GM12864 (cell line): ENCODE measurements at regions not wholly inside any gene's neighbourhood (a gene's known extent, or its start where the extent isn't known, plus 50 kb on each side); places are given as distances from the start of the nearest gene placed in this dataset.

ENCODE experiments used
- DNase-seq: peaks from one replicate; pipeline ENCODE4 v3.0.0-alpha.2; 2011; ENCODE audit warnings: low read depth
- H3K4me3 ChIP-seq: 2 replicates; pipeline ENCODE4 v1.5.1; 2011; ENCODE audit warnings: mild to moderate bottlenecking, low read depth, low read length, control low read depth
- TF ChIP-seq, protein P1 (sequence below): IDR thresholded peaks from 2 replicates; pipeline ENCODE4 v1.5.1; 2011; ENCODE audit warnings: low read depth, mild to moderate bottlenecking, moderate library complexity, low read length, control low read depth, inconsistent platforms; ENCODE audit errors: missing control alignments

DNA sequence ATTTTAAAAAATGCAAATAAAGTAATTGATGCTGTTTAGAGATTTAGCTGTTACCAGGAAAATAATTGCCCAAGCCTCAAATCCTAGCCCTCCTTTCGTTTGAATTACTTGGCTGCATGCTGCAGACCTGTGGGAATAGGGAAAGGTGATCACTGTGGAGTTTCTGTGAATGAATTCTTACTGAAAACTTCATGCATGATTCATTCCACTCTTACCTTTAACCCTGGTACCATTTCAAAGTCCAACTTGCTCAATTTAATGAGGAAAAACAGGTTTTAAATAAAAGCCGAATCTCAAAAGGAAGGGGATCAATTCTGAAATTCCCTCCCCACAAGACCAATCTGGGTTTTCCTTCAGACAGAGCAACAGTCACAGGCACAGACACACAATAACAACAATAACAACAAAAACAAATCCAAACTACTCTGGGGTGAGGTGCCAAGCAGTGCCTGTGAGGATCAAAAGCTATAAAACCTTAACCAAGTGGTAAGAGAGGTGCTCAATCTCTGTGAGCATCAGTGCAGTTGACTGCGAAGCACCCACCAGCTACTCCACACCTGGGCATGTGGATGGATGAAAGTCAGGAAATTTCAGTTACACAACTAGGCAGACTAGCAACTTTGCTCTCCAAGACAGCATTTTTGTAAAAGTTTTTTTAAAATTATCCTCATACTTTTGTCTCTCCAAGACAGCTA is 200.8 kb downstream of the CNTN3 start:
- no peak overlapping the region for H3K4me3 ChIP-seq
- no peak for DNase-seq
- TF ChIP-seq, protein P1, sequence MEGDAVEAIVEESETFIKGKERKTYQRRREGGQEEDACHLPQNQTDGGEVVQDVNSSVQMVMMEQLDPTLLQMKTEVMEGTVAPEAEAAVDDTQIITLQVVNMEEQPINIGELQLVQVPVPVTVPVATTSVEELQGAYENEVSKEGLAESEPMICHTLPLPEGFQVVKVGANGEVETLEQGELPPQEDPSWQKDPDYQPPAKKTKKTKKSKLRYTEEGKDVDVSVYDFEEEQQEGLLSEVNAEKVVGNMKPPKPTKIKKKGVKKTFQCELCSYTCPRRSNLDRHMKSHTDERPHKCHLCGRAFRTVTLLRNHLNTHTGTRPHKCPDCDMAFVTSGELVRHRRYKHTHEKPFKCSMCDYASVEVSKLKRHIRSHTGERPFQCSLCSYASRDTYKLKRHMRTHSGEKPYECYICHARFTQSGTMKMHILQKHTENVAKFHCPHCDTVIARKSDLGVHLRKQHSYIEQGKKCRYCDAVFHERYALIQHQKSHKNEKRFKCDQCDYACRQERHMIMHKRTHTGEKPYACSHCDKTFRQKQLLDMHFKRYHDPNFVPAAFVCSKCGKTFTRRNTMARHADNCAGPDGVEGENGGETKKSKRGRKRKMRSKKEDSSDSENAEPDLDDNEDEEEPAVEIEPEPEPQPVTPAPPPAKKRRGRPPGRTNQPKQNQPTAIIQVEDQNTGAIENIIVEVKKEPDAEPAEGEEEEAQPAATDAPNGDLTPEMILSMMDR: no peak

DNA sequence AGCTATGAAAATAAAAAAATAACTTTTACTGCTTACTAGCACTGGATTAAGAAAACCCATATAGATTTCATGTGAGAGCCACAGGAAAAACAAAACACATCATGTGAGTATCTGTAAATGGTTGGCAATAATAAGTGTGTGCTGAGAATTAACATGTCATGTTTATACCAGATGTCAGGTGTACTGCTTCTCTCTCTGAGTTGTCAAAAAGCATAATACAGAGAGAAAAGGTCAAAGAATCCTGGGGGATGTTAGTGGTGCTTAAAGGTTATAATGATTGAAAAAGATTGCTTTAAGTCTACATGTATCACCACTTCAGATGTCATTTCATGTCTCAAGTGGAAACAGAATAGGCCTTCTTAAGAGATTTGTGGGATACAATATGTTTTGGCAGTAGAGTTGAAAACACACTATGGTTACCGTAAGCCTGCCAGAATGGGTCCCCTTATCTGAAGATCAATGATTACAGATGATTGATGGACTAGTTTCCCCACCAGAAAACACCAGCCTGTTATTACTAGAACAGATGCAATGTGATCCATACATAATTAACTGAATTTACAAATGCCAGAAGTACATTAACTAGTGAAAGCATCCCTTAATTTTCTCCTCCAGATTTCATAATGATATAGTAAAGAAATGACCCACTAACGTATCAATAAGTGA is 204.1 kb downstream of the CNTN3 start:
- H3K4me3 ChIP-seq: no peak overlapping the region
- DNase-seq: no peak
- TF ChIP-seq, protein P1: no peak

DNA sequence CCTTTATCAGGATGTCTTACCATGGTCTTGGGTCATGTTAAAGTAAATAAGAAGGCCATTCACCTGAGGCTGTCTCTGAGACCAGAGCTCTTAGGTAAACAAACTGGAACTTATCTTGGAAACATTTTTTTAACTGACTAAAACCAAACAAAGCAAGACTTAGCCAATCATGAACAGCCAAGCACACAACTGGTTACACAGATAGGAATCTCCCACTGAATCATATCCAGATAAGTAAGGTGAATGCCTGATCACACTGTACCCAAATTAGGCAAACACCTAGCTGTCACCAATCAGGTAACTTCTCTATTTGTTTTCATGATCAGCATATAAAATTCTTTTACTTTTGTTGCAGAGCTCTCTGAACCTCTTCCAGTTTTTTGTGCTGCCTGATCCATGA is 205.4 kb downstream of the CNTN3 start:
- no peak overlapping the region for H3K4me3 ChIP-seq
- TF ChIP-seq, protein P1: no peak
- no peak for DNase-seq

DNA sequence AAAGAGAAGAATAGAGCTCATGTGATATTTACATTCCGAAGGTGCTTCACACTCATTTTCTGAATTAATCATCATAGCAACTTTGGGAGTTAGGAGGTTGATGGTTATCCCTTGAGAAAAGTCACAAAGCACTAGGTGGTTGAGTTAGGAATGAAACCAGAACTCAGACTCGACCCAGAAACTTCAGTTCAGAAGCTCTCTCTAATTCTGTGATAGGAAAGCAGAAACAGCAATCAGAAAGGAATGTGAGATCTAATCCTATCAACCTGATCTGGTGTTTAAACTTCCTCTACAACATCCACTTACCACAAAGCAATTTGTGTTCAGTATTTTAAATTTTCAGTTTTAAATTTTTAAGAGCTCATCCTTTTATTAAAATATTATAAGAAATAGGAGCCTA is 211.2 kb downstream of the CNTN3 start:
- TF ChIP-seq, protein P1: no peak

DNA sequence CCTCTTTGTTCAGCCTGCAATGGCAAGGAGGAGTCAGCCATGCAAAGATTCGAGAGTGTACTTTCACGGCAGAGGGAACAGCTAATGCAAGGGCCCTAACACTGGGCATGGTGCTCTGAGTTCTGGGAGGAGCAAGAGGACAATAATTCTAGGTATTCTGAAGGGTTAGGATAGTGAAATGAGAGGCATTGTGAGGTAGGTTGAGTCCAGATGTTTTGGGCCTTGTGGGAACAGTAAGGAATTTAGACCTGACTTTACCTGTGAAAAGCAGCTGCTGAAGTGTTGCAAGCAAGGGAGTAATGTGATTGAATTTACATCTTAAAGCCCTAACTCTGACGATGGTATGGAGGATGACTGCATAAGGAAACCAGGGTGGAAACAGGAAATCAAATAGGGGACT is 211.6 kb downstream of the CNTN3 start:
- no peak for DNase-seq
- TF ChIP-seq, protein P1: no peak
- no peak overlapping the region for H3K4me3 ChIP-seq

More for the DNA sequence above, 211.2 kb downstream of the CNTN3 start:
- H3K4me3 ChIP-seq: no peak overlapping the region
- DNase-seq: no peak

DNA sequence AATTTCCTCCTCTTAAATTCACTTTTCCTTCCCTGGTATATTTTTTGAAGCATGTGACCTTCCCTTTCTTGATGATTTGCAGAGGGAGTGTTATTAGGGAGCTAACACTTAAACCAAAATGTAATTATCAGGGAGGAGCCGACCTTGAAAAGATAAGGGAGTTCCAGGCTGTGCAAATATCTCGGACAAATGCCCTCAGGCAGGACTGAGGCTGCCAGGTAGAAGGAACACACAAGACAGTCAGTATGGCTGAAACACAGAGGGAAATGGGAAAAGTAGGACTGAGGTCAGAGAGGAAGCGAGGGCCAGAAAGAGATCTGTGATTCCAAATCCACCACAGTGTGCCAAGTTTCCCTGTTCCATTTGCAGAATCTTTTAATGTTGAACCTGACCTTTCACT is 221.0 kb downstream of the CNTN3 start:
- no peak for DNase-seq
- H3K4me3 ChIP-seq: no peak overlapping the region
- TF ChIP-seq, protein P1: no peak
